Ishikawa (cell line): ENCODE measurements at regions not wholly inside any gene's neighbourhood (a gene's known extent, or its start where the extent isn't known, plus 50 kb on each side); places are given as distances from the start of the nearest gene placed in this dataset.

Source experiments
- CREB1 ChIP-seq: IDR thresholded peaks from 2 replicates; pipeline ENCODE4 v1.6.1; 2012; ENCODE audit warnings: low read depth
- EP300 ChIP-seq: IDR thresholded peaks from 2 replicates; pipeline ENCODE4 v1.6.1; 2012; ENCODE audit warnings: borderline replicate concordance
- RAD21 ChIP-seq: IDR thresholded peaks from 2 replicates; pipeline ENCODE4 v1.6.1; 2012; ENCODE audit warnings: low read depth
- TAF1 ChIP-seq: IDR thresholded peaks from 2 replicates; pipeline ENCODE4 v1.6.1; 2012; ENCODE audit warnings: low read depth, mild to moderate bottlenecking
- TCF12 ChIP-seq: IDR thresholded peaks from 2 replicates; pipeline ENCODE4 v1.6.1; 2012; ENCODE audit warnings: low read depth
- TF ChIP-seq, protein P1 (sequence below): IDR thresholded peaks from 2 replicates; pipeline ENCODE4 v1.6.1; 2012; ENCODE audit warnings: low read depth, mild to moderate bottlenecking
- TF ChIP-seq, protein P2 (sequence below): IDR thresholded peaks from 2 replicates; pipeline ENCODE4 v1.6.1; 2012

GRCh38 chr3:175879417-175879816 lies 1020.3 kb downstream of the NAALADL2 start:
- TF ChIP-seq, protein P1, sequence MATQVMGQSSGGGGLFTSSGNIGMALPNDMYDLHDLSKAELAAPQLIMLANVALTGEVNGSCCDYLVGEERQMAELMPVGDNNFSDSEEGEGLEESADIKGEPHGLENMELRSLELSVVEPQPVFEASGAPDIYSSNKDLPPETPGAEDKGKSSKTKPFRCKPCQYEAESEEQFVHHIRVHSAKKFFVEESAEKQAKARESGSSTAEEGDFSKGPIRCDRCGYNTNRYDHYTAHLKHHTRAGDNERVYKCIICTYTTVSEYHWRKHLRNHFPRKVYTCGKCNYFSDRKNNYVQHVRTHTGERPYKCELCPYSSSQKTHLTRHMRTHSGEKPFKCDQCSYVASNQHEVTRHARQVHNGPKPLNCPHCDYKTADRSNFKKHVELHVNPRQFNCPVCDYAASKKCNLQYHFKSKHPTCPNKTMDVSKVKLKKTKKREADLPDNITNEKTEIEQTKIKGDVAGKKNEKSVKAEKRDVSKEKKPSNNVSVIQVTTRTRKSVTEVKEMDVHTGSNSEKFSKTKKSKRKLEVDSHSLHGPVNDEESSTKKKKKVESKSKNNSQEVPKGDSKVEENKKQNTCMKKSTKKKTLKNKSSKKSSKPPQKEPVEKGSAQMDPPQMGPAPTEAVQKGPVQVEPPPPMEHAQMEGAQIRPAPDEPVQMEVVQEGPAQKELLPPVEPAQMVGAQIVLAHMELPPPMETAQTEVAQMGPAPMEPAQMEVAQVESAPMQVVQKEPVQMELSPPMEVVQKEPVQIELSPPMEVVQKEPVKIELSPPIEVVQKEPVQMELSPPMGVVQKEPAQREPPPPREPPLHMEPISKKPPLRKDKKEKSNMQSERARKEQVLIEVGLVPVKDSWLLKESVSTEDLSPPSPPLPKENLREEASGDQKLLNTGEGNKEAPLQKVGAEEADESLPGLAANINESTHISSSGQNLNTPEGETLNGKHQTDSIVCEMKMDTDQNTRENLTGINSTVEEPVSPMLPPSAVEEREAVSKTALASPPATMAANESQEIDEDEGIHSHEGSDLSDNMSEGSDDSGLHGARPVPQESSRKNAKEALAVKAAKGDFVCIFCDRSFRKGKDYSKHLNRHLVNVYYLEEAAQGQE: no peak
- TF ChIP-seq TCF12 (no peak), EP300 (no peak), RAD21 (no peak), TAF1 (no peak), CREB1 (no peak)
- TF ChIP-seq, protein P2, sequence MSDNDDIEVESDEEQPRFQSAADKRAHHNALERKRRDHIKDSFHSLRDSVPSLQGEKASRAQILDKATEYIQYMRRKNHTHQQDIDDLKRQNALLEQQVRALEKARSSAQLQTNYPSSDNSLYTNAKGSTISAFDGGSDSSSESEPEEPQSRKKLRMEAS: no peak
